Testis (tissue), 2 donors: ENCODE measurements at regions not wholly inside any gene's neighbourhood (a gene's known extent, or its start where the extent isn't known, plus 50 kb on each side); places are given as distances from the start of the nearest gene placed in this dataset.

Experiments
- DNase-seq: peaks from one replicate; pipeline ENCODE4 v3.0.0-alpha.2; 2019
- H3K27ac ChIP-seq, 2 donors: fragments of 200-600 bp; sonication (generic); one replicate each; pipeline ENCODE4 v1.5.1; 2019
- H3K27me3 ChIP-seq: fragments of 200-600 bp; sonication (generic); one replicate; pipeline ENCODE4 v1.5.1; 2019
- H3K36me3 ChIP-seq: fragments of 200-600 bp; sonication (generic); one replicate; pipeline ENCODE4 v1.5.1; 2017; ENCODE audit warnings: low read depth; ENCODE audit errors: missing control alignments
- H3K4me1 ChIP-seq: fragments of 200-600 bp; sonication (generic); one replicate; pipeline ENCODE4 v1.5.1; 2019
- H3K4me3 ChIP-seq, 2 donors: fragments of 200-600 bp; sonication (generic); one replicate each; pipeline ENCODE4 v1.5.1; 2017 to 2019
- H3K9me3 ChIP-seq: fragments of 200-600 bp; sonication (generic); one replicate; pipeline ENCODE4 v1.5.1; 2017
- POLR2A ChIP-seq: fragments of 450-650 bp; IDR thresholded peaks from one replicate; pipeline ENCODE4 v1.6.1; 2017; ENCODE audit warnings: antibody characterized with exemption, mild to moderate bottlenecking, moderate library complexity
- WGBS, 2 donors: methylation state at CpG; one replicate each; pipeline ENCODE4 v1.1.5; 2018; 5-methylcytosine and 5-hydroxymethylcytosine counted together
- intact Hi-C: fragments of 100-400 bp; cut with DNase I; formaldehyde crosslinking; loops from one replicate; pipeline ENCODE4 v1.15.1; 2023; ENCODE audit warnings: low total_unique reads
- TF ChIP-seq, protein P1 (sequence below), 3 experiments: fragments of 450-650 bp in 2 of 3; fragments of 200-600 bp in 1 of 3; sonication (generic) in 1 of 3; IDR thresholded peaks; one replicate each; pipeline ENCODE4 v1.5.1; 2016 to 2019; ENCODE audit warnings: antibody characterized with exemption in 3 of 3, mild to moderate bottlenecking in 2 of 3, moderate library complexity in 1 of 3

DNA sequence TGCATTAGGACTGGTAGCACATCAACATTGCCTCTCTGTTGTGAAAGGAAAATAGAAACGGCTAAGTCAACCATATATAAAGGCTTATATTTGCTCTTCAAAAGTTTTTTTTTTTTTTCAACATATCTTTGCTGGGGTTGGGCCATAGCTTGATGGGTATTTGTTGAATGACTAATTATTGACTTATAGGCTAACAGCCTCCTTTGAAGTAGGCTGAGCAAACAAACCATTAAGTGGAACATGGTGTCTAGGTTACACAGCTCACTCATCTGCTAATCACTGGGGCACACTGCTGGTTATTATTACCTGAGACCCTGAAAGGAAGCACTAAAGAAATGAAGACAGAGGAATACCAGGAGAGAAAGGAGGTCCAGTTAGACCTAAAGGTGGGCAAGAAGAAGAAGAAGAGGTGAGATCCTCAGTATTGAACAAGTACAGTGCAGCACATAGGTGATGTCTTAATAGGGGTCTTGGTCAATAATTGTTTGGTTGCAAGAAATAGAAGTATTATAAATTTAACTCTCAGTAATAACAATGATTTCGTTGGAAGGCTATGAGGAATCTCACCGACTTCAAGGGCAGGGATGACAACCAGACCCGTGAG, 139.4 kb downstream of the RPLP1 start:
- Histone ChIP-seq H3K27ac (no peak overlapping the region), H3K4me3 (no peak overlapping the region), H3K4me1 (peaks cover 31% of the 10 kb centered on the region), H3K9me3 (no peaks in the 10 kb centered on the region), H3K27me3 (no peaks in the 10 kb centered on the region), H3K36me3 (no peaks in the 10 kb centered on the region)
- intact Hi-C loops, result no loop called here
- WGBS, 2 donors, result 89 to 90% methylated on average over 4 of the region's 4 CpGs
- TF ChIP-seq, protein P1, sequence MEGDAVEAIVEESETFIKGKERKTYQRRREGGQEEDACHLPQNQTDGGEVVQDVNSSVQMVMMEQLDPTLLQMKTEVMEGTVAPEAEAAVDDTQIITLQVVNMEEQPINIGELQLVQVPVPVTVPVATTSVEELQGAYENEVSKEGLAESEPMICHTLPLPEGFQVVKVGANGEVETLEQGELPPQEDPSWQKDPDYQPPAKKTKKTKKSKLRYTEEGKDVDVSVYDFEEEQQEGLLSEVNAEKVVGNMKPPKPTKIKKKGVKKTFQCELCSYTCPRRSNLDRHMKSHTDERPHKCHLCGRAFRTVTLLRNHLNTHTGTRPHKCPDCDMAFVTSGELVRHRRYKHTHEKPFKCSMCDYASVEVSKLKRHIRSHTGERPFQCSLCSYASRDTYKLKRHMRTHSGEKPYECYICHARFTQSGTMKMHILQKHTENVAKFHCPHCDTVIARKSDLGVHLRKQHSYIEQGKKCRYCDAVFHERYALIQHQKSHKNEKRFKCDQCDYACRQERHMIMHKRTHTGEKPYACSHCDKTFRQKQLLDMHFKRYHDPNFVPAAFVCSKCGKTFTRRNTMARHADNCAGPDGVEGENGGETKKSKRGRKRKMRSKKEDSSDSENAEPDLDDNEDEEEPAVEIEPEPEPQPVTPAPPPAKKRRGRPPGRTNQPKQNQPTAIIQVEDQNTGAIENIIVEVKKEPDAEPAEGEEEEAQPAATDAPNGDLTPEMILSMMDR (IDR thresholded peaks at IDR 0.05), result no peak
- TF ChIP-seq POLR2A, result no peak
- no peak for DNase-seq

DNA sequence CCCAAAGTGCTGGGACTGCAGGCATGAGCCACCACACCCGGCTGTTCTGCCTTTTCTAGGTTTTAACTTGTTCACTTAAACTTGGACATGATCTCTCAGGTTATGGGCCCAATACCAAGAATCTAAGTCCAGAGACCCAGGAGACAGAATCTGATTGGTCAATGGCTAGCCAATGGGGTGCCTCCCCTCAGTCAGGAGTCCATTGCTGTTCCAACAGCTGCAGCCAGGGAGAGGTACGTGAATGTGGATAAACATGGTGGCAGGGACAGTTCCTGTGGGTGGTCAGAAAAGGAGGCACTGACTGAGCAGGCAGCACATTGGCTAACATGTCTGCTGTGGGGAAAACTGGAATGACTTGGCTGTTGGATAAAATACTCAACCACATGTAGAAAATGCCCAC, 140.3 kb downstream of the RPLP1 start:
- Histone ChIP-seq H3K4me3 (no peak overlapping the region), H3K27me3 (no peaks in the 10 kb centered on the region), H3K27ac (no peak overlapping the region), H3K4me1 (peaks cover 25% of the 10 kb centered on the region), H3K9me3 (no peaks in the 10 kb centered on the region), H3K36me3 (no peaks in the 10 kb centered on the region)
- peak; percentile 63 for DNase-seq
- intact Hi-C loops, result no loop called here
- 54 to 62% methylated on average over 2 of the region's 2 CpGs for WGBS, 2 donors
- TF ChIP-seq, protein P1 (IDR thresholded peaks at IDR 0.05), result peak in 1 of 3 experiments; percentile 9
- no peak for TF ChIP-seq POLR2A

DNA sequence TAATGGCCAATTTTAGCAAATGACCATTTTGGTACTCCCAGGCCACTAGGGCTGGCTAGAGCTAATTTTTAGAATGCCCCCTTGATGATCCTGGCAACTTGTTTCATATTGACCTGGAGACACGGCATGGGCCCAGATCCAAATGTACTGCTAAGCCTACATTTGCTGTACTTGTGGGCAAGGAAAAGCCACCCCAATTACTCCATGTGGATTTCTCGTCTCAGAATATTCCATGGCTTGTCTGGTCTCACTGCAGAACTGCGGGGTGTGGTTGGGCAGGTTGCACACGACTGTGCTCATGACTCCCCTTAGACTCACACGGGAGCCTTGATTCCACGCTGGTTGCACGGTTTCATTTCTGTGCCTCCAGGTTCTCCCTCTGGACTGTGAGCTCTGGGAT, 140.9 kb downstream of the RPLP1 start:
- no peaks in the 10 kb centered on the region for H3K9me3 ChIP-seq
- intact Hi-C loops, result no loop called here

DNA sequence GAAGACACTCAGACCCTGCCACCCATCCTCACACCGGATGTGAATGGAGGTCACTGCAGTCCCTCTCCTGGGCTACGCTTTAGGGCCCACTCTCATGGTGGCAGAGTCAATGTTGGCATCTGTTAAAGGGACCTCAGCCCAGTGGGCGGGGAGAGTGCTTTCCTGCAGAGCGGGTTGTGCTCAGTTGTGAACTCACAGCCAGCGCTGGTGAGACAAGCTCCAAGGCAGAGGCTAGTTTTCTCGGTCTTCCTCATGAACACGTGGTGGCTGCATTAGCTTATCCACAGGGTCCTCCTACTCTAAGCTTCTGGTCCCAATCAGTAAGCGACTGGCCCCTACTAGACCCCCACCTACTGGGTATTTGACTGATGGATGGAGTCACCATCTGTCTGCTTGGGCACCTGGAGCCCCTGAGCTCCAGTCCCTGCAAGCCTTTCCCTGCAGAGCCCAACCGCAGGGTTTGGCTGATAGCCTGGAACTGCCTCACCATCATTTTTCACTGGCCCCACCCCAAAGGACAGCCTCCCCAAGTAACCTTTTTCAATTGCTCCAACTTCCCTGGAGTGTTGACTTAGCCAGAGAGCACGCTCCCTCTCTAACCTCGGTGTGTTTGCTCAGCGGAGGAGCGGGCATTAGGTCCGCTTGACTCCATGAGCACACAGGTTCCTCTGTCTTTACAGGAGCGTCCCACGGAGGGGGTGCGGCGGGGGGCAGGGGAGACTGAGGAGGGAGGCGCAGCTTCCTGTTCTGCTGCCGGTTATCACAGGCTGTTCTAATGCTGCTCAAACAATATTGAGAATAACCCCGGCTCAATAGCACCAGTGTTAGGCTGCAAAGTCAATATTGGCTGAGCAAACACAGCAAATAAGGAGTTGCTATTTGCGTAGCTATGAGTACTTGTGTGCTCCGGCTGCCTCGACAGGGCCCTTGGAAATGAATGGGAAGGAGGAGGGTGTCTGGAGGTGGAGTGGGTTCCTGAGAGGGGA, 141.7 kb downstream of the RPLP1 start:
- H3K4me1 ChIP-seq, result peaks cover 25% of the 10 kb centered on the region
- no peak overlapping the region for H3K27ac ChIP-seq
- H3K36me3 ChIP-seq, result no peaks in the 10 kb centered on the region
- intact Hi-C loops, result no loop called here
- H3K27me3 ChIP-seq, result no peaks in the 10 kb centered on the region
- no peaks in the 10 kb centered on the region for H3K9me3 ChIP-seq
- H3K4me3 ChIP-seq, result no peak overlapping the region
- 23 to 33% methylated on average over 17 to 24 of the region's 24 CpGs for WGBS, 2 donors
- no peak for TF ChIP-seq POLR2A
- TF ChIP-seq, protein P1 (IDR thresholded peaks at IDR 0.05), result no peak
- peak; percentile 73 for DNase-seq

More for the DNA sequence above, 140.9 kb downstream of the RPLP1 start:
- Histone ChIP-seq H3K36me3 (no peaks in the 10 kb centered on the region), H3K27ac (no peak overlapping the region), H3K27me3 (no peaks in the 10 kb centered on the region), H3K4me1 (peaks cover 25% of the 10 kb centered on the region), H3K4me3 (no peak overlapping the region)
- 85 to 86% methylated on average over 4 to 7 of the region's 7 CpGs for WGBS, 2 donors
- DNase-seq, result no peak
- TF ChIP-seq POLR2A, result no peak
- TF ChIP-seq, protein P1 (IDR thresholded peaks at IDR 0.05), result no peak
